Ovary (tissue), 3 donors: ENCODE measurements at regions not wholly inside any gene's neighbourhood (a gene's known extent, or its start where the extent isn't known, plus 50 kb on each side); places are given as distances from the start of the nearest gene placed in this dataset.

Source experiments
- EP300 ChIP-seq: sonication (generic); formaldehyde crosslinking; IDR thresholded peaks from one replicate; pipeline ENCODE4 v1.6.1; 2017; ENCODE audit warnings: antibody characterized with exemption
- POLR2A ChIP-seq: fragments of 450-650 bp; IDR thresholded peaks from one replicate; pipeline ENCODE4 v1.6.1; 2017; ENCODE audit warnings: antibody characterized with exemption, mild to moderate bottlenecking, moderate library complexity
- TF ChIP-seq, protein P1 (sequence below), 3 donors: fragments of 450-650 bp in 2 of 3; fragments of 200-600 bp in 1 of 3; IDR thresholded peaks; one replicate each; pipeline versions ENCODE4 v1.5.1 to v1.8.0; 2016 to 2022; ENCODE audit warnings: antibody characterized with exemption in 3 of 3, mild to moderate bottlenecking in 1 of 3
- donor health status: DM: no; HTN: no; CAD: no.

DNA sequence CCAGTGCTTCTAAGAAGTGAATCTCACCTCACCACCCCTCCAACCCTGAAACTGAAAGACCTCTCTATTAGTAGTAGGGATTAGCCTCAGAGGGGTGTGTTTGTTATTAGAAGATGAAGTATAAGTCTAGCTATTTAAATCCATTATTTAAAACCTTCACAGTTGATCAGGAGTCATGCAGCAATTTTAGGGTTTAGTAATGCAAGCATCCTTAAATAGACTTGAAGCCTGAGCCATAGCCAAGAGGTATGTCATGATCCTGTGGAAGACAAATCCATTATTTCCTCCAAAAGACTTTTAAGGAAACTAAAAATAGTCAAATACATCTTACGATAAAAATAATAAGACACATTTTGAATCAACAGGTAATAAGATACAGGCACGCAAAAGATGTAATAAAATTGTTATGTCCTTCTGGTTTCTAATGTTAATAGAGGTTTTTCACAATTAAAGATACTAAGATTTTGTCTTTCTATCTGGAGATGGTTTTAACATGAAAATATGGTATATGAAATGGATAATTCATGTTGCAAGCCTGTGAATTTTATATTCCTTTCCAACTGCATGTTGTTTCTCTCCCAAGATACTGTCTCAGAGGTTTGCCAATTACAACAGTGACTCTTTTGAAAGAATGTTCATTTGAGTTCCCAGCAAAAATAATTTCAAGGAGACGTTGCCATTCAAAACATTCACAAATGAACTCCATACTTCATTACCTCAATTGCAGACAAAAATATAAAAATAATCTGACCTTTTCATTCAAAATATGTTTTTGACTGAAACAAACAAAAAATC is 68.0 kb downstream of the LUZP4 start:
- TF ChIP-seq, protein P1, sequence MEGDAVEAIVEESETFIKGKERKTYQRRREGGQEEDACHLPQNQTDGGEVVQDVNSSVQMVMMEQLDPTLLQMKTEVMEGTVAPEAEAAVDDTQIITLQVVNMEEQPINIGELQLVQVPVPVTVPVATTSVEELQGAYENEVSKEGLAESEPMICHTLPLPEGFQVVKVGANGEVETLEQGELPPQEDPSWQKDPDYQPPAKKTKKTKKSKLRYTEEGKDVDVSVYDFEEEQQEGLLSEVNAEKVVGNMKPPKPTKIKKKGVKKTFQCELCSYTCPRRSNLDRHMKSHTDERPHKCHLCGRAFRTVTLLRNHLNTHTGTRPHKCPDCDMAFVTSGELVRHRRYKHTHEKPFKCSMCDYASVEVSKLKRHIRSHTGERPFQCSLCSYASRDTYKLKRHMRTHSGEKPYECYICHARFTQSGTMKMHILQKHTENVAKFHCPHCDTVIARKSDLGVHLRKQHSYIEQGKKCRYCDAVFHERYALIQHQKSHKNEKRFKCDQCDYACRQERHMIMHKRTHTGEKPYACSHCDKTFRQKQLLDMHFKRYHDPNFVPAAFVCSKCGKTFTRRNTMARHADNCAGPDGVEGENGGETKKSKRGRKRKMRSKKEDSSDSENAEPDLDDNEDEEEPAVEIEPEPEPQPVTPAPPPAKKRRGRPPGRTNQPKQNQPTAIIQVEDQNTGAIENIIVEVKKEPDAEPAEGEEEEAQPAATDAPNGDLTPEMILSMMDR (IDR thresholded peaks at IDR 0.05), result no peak
- TF ChIP-seq POLR2A, result no peak
- TF ChIP-seq EP300, result no peak
